Tibial nerve (tissue), 4 donors: ENCODE measurements at regions not wholly inside any gene's neighbourhood (a gene's known extent, or its start where the extent isn't known, plus 50 kb on each side); places are given as distances from the start of the nearest gene placed in this dataset.

ENCODE experiments used
- CTCF ChIP-seq, 5 experiments: fragments of 200-600 bp in 3 of 5; fragments of 450-650 bp in 2 of 5; sonication (generic) in 3 of 5; IDR thresholded peaks; one replicate each; pipeline ENCODE4 v1.5.1; 2016 to 2019; ENCODE audit warnings: antibody characterized with exemption in 5 of 5, mild to moderate bottlenecking in 3 of 5, moderate library complexity in 2 of 5
- EP300 ChIP-seq, 2 donors: sonication (generic); formaldehyde crosslinking; IDR thresholded peaks; one replicate each; pipeline ENCODE4 v1.6.1; 2017; ENCODE audit warnings: antibody characterized with exemption in 2 of 2, mild to moderate bottlenecking in 1 of 2
- POLR2A ChIP-seq, 2 donors: fragments of 450-650 bp; IDR thresholded peaks; one replicate each; pipeline ENCODE4 v1.6.1; 2017; ENCODE audit warnings: antibody characterized with exemption in 2 of 2, mild to moderate bottlenecking in 2 of 2, moderate library complexity in 2 of 2

- TF ChIP-seq CTCF (IDR thresholded peaks at IDR 0.05), result no peak
- no peak for TF ChIP-seq POLR2A (IDR thresholded peaks at IDR 0.05)
- no peak for TF ChIP-seq EP300 (IDR thresholded peaks at IDR 0.05)
Observed at GRCh38 chr9:31393240-31393639, 991.2 kb upstream of the ACO1 start.
